Stimulated activated CD4-positive, alpha-beta T cell treated with anti-CD3 and anti-CD28 coated beads, Interleukin-12 subunit alpha, Interleukin-12 subunit beta, amount 100 ng/mL, for 48 hours (primary cell): ENCODE measurements at regions not wholly inside any gene's neighbourhood (a gene's known extent, or its start where the extent isn't known, plus 50 kb on each side); places are given as distances from the start of the nearest gene placed in this dataset.

Experiments used
- DNase-seq, 3 donors: peaks; one replicate each; pipeline ENCODE4 v3.0.0-alpha.2; 2020; ENCODE audit warnings: low read depth in 2 of 3, low spot score in 1 of 3

DNA sequence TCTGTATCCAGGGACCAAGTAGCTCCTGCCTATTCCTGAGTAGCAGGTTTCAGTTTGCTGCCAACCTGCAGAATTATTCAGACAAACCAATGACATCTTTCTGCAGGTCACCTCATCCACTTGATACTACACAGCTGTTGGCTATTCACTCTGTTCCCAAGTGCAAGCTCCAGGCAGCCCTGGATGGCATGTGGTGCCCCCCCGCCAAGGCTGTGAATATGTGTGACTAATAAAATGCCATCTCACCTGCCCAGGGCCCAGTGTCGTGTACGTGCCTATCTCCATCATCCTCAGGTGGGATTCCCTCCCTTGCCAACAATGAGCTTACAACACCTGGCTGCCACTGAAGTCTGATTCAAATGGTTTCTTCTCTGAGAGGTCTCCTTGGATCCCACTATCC lies 125.8 kb downstream of the RAB11FIP2 start:
- no peak for DNase-seq

DNA sequence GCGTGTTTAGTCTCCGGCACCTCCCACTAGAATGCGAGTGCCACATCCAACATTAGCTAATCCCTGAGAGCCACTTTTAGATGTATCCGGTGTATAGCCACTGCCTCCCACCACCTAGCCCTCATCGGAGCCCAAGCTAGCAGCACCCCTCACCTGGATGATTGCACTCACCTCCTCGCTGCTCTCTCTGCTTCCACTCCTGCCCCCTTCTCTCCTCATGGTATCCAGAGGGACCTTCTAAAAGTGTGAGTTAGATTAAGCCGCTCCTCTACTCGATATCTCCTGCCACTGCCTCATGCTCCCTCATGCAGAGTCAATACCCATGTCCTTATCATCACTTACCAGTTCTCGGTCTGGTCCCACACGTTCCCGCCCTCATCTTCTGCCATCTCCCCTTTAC lies 125.3 kb downstream of the RAB11FIP2 start:
- no peak for DNase-seq

DNA sequence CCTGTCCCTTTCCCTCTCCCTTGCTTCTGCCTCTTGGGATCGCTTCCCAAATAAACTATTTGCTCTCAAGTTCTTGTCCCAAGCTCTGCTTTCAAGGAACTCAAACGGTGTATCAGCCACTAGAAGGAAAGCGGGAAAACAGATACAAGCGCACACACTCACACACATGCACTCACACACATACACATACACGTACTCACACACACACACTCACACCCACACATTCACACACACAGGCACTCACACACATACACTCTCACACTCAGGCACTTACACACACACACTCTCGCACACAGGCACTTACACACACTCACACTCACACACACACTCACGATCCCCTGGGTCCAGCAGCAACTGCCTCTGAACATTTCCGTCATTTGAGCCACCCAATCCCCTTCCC lies 121.9 kb downstream of the RAB11FIP2 start:
- DNase-seq: no peak

DNA sequence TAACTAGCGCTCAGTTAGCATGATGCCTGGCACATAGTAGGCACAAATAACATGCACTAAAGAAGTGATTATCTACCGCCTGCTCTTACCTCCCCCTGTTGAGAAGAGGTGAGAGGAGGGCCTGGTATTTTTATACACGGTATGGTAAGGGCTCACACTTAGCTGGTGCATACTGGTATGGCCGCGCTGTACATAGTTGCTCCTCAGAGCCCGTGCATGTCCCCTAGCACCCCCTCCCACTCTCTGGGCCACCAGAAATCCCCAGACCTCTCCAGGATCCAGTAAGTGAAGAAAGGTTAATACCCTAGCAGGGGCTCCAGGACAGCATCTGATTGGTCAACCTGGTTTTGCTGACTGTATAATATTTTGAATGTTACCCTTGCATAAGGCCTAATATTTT lies 121.4 kb downstream of the RAB11FIP2 start:
- no peak for DNase-seq

DNA sequence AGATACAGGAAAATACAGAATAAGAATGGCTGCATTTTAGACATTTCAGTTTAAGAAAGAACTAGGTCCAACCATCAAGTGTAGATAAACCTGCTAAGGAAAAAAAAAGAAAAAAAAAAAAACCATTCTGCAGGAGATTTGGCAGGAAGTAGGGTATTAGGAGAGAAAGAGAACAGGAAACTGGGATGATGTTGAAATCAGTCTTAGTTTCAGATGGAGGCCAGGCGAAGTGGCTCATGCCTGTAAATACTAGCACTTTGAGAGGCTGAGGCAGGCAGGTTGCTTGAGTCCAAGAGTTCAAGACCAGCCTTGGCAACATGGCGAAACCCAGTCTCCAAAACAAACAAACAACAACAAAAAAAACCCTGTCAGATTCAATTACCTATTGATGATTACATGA lies 120.2 kb downstream of the RAB11FIP2 start:
- DNase-seq: no peak

DNA sequence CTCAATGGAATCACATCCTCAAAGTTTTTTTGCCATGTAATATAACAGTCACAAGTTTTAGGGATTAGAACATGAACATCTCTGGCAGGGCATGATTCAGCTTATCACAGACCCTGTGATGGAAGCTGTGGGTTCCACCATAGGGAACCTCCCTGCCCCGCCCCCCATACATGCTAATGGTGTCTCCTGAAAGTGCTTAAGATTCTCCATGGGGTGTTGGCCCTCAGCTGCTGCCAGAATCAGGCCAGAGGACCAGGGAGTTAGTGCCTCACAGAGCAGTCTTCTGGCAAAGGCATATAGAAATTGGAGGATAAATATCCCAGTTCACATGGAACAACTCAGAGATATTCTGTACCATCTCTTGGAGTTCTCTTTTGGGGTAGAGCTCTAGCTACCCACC lies 119.4 kb downstream of the RAB11FIP2 start:
- DNase-seq: no peak

DNA sequence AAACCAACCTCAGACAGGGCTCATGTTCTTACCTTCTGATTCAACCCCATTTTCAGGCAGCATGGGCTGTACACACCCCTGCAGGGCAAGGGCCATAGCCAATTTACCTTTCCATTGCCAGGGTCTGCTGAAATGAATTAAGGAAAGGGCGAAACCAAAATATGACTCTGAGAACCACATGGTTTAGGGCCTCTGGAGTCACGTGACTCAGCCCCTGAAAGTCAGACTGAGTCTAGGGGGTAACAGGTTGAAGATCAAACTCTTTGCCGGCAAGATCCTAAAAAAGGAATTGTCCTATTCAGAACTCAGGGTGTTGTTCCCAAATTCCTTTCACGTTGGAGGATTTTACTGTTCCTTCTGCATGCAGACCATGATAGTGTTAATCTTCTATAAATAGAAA lies 118.9 kb downstream of the RAB11FIP2 start:
- DNase-seq: no peak

DNA sequence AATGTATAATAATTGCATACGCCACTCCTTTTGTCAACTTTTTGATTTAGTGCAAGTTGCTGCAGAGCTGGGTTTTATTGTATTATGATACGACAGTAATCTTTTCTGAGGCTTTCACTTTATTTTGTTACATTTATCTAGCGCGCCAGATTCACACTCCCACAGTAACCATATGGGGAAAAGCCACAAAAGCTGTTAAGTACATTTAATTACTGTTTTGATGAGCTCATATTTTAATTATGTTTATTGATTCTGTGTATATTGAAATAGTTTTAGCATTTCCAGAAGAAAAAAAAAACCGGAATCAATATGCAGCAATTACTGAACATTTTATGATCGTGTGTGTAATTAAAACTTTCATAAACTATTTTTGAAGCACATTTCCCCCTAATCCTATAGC lies 118.5 kb downstream of the RAB11FIP2 start:
- no peak for DNase-seq

DNA sequence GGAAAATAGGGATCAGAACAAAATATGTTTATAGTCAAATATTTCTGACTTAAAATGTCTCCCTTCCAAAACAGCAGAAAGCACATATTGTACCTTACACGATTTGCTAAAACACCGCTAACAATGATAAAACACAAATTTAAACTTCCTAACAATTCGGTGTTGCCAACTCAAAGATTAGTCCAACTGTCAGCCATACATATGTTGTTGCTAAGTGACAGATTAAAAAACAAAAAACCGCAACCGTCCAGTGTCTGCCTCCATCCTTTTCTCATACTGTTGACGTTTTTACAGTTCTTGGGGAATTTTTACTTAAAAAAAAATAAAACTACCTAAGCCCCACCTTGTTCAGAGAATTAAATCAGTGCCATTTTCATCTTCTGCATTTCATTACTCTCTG lies 118.0 kb downstream of the RAB11FIP2 start:
- no peak for DNase-seq

DNA sequence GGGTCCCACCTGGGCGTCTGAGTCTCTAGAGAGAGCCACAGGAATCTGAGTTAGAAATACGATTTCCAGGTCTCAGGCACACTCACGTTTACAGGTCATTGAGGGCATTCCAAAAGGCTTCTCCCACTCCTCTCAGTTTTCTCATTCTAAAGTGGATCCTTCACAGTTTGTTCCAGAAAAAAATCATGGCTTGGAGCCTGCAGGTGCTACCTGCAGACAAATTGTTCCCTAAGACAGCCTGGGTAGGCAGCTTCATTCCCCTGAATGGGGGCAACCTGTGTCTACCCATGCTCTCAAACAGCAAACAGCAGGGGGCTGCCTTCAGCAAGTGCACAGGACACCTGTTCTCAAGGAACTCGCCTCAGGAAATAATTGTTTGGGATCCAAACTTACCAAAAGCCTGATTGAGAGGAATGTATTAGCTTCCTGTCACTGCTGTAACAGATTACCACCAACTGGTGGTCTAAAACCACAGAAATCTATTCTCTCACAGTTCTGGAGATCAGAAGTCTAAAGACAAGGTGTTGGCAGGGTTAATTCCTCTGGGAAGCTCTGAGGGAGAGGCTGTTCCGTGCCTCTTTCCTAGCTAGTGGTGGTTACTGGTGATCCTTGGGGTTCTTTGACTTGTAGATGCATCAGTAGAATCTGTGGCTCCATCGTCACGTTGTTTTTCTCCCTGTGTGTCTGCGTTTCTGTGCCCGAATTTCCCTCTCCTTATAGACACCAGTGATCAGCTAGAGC lies 117.2 kb downstream of the RAB11FIP2 start:
- DNase-seq: no peak

DNA sequence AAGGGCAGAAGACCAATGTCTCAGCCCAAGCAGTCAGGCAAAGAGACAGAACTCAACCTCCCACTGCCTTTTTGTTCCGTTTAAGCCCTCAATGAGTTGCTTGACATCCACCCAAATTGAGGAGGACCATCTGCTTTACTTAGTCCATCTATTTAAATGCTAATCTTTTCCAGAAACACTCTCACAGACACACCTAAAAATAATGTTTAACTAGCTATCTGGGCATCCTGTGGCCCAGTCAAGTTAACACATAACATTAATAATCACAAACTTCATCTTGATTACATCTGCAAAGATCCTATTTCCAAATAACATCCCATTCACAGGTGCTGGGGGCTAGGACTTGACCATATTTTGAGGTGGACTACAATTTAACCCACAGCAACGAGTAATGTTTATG lies 115.7 kb downstream of the RAB11FIP2 start:
- DNase-seq: no peak

DNA sequence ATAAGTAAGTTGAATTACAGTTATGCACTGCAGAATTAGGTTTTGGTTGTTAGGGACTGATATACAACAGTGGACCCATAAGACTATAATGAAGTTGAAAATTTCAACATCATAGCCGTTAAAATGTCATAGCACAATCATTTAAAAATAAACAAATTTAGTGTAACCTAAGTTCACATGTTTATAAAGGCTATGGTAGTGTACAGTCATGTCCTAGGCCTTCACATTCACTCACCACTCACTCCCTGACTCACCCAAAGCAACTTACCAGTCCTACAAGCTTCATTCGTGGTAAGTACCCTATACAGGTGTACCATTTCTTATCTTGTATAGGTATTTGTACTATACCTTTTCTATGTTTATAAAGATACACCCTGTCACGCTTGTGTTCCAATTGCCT lies 113.7 kb downstream of the RAB11FIP2 start:
- no peak for DNase-seq

DNA sequence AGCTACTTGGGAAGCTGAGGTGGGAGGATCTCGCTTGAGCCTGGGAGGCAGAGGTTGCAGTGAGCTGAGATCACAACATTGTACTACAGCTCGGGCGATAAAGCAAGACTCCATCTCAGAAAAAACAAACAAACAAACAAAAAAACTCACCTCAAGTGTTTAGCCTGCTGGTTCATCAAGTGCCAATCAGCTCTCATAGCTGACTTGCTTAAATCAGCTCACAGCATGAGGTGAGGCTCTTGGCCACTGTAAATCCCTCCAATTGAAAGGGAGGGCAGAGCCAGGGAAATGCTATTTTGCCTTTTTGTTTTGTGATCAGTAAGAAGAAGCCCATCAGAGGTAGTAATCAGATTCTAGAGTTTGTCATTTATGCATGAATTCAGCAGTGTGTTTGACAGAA lies 112.3 kb downstream of the RAB11FIP2 start:
- no peak for DNase-seq

DNA sequence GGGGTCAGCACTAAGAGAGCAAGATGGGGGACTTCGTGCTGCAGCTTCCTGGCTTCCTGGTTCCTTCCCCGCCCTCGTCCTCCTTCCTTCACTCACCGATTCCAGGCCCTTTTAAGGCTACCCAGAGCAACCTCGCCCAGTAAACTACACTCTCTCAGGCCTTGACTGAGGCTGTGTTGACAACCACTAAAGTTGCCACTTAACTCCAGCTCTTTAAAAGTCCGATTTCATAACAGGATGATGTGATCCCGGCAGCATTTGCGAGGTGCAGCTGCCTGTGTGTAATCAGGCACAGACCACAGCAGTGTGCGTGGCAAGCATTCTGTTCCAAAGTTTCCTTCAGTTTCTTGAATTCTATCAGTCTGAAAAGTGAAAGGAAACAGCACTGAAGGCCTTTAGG lies 110.6 kb downstream of the RAB11FIP2 start:
- DNase-seq: no peak

DNA sequence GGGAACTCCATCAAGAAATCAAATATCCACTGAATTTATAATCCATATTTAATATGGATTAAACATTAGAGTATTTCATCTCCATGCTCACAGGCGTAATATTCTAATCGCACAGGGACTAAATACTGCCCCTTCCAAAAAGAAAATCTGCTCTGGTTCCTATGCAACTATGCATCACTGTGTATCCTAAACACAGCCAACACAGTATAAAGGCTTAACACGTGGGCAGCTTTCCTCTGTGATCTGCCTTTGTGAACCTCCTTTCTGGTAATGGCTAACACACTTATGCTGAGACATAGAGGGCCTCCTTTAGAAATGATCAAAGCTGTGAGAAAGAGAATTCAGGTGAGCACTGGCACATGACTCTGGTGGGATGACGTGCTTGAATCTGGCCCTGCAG lies 110.2 kb downstream of the RAB11FIP2 start:
- DNase-seq: no peak

DNA sequence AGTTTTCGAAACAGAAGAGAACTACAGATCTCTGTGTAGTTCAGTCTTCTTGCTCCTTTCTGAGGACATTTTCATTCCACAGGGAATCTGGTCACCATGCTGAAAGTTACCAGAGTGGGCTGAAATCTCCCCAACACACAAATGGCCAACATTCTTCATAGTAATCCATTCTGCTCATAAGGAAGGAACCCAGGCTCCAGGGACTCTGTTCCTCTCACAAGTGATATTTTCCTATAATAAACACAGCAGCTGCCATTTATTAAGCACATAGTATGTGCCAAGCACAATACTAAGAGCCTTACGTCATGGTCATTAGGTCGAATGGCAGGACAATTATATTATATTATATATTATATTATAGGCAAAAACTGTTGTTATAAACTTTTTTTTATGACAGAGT lies 109.8 kb downstream of the RAB11FIP2 start:
- DNase-seq: no peak

DNA sequence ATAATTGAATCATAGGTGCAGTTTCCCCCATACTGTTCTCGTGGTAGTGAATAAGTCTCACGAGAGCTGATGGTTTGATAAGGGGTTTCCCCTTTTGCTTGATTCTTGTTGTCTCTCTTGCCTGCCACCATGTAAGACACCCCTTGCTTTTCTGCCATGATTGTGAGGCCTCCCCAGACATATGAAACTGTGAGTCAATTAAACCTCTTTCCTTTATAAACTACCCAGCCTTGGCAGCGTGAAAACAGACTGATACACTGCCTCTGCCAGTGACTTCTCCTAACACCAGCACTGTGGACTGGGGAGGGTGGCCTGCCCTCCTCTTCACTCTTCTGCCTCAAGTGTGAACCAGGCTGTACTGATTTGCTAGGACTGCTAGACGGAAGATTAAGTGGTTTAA lies 108.6 kb downstream of the RAB11FIP2 start:
- no peak for DNase-seq

DNA sequence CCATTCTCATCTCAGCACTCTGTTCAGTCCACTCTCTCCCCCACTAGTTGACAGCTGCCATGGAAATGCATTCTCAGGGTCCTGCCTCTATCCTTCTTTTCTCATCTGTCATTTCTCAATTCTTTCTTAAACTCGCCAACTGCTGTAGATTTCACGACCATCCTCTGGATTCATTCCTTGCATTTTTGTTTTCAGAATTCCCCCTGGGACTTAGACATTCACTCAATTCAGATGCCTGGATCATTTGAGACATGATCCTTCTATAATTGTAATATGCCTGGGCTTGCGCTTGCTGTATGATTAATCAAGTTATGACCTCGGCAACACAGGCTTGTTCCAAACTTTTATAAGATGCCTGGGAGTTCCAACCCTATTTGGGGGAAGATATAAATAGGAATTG lies 104.5 kb downstream of the RAB11FIP2 start:
- DNase-seq: no peak

DNA sequence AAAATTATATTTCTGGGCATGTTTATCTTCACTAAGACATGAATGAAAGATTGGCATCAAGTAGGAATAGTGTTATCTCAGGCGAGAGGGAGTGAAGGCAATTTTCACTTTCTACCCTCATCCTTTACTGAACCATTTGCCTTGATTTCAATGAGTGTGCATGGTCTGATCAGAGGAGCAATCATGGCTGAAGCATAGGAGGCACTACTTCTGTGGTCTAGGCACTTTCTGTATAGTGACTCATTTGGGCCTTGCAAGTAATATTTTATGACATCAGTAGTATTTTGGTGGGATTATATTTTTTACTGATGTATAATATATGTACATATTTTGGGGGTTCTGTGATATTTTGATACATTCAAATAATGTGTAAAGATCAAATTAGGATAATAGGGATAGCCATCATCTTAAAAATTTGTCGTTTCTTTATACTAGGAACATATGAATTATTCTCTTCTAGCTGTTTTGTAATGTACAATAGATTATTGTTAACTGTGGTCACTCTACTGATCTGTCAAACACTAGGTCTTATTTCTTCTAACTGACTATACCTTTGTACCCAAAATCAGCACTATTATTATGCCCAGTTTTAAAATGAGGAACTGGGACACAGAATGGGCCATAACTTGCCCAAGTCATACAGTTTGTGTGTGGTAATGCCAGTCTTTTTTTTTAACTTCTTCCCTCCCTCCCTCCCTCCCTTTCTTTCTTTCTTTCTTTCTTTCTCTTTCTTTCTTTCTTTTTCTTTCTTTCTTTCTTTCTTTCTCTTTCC lies 101.9 kb downstream of the RAB11FIP2 start:
- no peak for DNase-seq

DNA sequence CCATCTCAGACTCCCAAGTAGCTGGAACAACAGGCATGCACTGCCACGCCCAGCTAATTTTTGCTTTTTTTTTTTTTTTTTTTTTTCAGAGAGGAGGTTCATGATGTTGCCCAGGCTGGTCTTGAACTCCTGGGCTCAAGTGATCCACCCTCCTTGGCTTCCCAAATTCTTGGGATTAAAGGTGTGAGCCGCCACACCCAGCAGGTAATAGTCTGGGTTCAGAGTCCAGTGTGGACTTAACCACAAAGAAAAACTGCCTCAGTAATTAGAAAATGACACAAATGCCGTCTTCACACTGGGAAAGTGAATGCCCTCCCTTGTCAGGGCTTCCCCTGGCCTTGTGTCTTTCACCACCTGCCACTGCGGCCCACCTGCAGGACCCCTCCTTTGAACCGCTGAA lies 101.1 kb downstream of the RAB11FIP2 start:
- DNase-seq: no peak

DNA sequence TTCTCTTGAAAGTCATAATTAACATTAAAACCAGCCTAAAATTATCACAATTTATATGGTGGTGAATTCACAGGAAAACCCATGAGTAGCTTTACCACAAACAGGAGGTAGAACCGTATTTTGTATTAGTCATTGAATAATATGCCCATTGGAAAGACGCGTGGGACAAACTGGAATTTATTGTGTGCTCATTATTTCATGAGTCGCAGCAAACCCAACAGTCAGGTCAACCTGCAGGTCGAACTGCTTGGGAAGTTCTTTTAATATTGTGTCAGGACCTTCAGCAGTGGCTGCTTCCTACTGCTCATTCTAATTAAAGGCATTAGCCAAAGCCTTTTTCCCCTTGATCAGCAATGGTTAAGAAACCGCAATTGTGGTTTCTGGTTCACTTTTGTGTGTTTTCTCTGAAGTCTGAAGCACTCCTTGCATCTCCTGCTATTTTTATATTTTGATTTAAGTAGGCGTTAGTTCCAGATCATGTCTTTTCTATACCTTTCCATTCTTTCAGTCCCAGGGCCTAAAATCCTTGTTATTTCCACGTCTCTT lies 100.1 kb downstream of the RAB11FIP2 start:
- no peak for DNase-seq

DNA sequence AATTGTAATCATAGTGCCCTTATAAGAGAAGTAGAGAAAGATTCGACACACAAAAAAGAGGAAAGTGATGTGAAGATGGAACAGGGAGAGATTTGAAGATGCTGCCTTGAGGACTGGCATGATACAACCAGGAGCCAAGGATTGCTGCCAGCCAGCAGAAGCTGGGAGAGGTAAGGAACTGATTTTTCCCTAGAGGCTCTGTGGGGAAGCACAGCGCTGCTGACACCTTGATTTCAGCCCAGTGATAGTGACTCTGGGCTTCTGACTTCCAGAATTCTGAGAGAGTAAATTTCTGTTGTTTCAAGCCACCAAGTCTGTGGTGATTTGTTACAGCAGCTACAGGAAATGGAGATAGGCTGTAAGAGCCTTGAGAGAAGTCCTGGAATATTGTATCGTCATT lies 98.2 kb downstream of the RAB11FIP2 start:
- DNase-seq: no peak

DNA sequence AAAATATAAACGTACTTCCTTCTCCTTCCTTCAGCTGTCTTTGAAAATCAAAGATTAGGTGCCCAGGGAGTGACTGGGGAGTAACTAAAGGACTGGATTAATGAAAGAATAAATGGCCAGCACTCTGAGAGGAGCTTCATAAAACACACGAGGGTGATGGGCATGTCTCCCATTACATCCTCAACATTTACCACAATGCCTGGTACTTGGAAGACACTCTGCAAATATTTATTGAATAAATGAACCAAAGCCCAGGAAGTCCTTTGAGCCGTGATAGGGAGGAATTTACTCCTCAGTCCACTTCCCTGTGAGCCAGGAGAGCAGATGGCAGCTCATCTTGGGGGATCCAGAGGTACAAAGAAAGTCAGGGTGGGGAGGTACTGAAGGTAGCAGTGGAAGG lies 96.3 kb downstream of the RAB11FIP2 start:
- no peak for DNase-seq
